ENCODE measurements at regions not wholly inside any gene's neighbourhood (a gene's known extent, or its start where the extent isn't known, plus 50 kb on each side); places are given as distances from the start of the nearest gene placed in this dataset.

- no peaks in the 10 kb centered on the region for H3K4me1 ChIP-seq
- H3K4me3 ChIP-seq: no peak overlapping the region
- H3K27ac ChIP-seq: no peak overlapping the region
- no peaks in the 10 kb centered on the region for H3K9me3 ChIP-seq
- ATAC-seq (no peak), DNase-seq (no peak)
- TF ChIP-seq, protein P1, sequence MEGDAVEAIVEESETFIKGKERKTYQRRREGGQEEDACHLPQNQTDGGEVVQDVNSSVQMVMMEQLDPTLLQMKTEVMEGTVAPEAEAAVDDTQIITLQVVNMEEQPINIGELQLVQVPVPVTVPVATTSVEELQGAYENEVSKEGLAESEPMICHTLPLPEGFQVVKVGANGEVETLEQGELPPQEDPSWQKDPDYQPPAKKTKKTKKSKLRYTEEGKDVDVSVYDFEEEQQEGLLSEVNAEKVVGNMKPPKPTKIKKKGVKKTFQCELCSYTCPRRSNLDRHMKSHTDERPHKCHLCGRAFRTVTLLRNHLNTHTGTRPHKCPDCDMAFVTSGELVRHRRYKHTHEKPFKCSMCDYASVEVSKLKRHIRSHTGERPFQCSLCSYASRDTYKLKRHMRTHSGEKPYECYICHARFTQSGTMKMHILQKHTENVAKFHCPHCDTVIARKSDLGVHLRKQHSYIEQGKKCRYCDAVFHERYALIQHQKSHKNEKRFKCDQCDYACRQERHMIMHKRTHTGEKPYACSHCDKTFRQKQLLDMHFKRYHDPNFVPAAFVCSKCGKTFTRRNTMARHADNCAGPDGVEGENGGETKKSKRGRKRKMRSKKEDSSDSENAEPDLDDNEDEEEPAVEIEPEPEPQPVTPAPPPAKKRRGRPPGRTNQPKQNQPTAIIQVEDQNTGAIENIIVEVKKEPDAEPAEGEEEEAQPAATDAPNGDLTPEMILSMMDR (IDR thresholded peaks at IDR 0.05): no peak
- H3K27me3 ChIP-seq (ENCODE audit: low read depth): no peaks in the 10 kb centered on the region
- no peaks in the 10 kb centered on the region for H3K36me3 ChIP-seq
- intact Hi-C loops (cut with DNase I): no loop called here
Observed at GRCh38 chr7:13159467-13160184, 472.2 kb downstream of the ARL4A start.

- TF ChIP-seq, protein P1 (IDR thresholded peaks at IDR 0.05): no peak
- intact Hi-C loops (cut with DNase I): no loop called here
- Histone ChIP-seq H3K9me3 (no peaks in the 10 kb centered on the region), H3K4me1 (no peaks in the 10 kb centered on the region), H3K36me3 (no peaks in the 10 kb centered on the region), H3K27me3 (ENCODE audit: low read depth) (no peaks in the 10 kb centered on the region), H3K4me3 (no peak overlapping the region), H3K27ac (no peak overlapping the region)
- no peak for DNase-seq
- ATAC-seq: no peak
Observed at GRCh38 chr7:13161125-13161524, 473.7 kb downstream of the ARL4A start.

DNA sequence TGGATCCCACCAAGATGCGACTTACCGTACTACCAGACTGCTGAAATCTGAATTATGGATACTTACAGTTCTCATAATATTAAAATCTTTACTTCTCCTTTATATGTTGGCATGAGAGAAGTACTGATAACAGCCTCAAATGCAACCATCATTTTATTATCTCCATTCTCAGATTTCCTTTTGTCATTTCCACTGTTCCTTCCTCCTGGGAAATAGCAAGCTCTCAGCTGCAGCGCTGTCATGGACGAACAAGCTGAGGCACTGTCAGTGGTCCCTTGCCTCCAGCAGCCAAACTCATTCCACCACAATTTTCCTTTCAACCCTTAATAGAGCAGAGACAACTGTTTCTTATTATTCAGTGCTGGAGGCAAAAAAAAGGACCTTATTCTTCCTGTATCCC lies 478.4 kb downstream of the ARL4A start:
- no peak overlapping the region for H3K4me3 ChIP-seq
- DNase-seq: no peak
- intact Hi-C loops (cut with DNase I): no loop called here
- H3K36me3 ChIP-seq: no peaks in the 10 kb centered on the region
- ATAC-seq: no peak
- TF ChIP-seq, protein P1 (IDR thresholded peaks at IDR 0.05): no peak
- no peaks in the 10 kb centered on the region for H3K4me1 ChIP-seq
- H3K9me3 ChIP-seq: no peaks in the 10 kb centered on the region
- no peak overlapping the region for H3K27ac ChIP-seq
- H3K27me3 ChIP-seq (ENCODE audit: low read depth): no peaks in the 10 kb centered on the region

DNA sequence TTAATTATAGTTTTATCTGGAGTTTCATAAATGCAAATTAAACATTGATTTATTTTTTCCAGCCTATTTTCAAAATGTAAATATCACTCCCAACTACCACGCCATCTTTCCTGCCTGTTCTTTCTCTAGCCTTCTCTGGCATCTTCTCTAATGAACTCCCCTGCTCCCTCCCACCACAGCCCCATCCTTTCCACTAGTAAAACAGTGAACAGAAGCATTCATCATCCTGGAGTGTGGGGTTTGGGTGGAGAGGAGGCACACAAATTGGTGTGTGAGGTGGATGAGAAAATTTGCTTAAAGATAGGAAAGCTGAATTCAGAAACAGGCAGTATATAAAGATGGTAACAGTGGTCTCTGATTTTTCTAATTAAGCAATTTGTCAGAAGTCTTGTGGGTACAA lies 479.4 kb downstream of the ARL4A start:
- Histone ChIP-seq H3K9me3 (no peaks in the 10 kb centered on the region), H3K27me3 (ENCODE audit: low read depth) (no peaks in the 10 kb centered on the region), H3K27ac (no peak overlapping the region), H3K36me3 (no peaks in the 10 kb centered on the region), H3K4me3 (no peak overlapping the region), H3K4me1 (no peaks in the 10 kb centered on the region)
- intact Hi-C loops (cut with DNase I): no loop called here
- ATAC-seq (no peak), DNase-seq (no peak)
- TF ChIP-seq, protein P1 (IDR thresholded peaks at IDR 0.05): no peak

DNA sequence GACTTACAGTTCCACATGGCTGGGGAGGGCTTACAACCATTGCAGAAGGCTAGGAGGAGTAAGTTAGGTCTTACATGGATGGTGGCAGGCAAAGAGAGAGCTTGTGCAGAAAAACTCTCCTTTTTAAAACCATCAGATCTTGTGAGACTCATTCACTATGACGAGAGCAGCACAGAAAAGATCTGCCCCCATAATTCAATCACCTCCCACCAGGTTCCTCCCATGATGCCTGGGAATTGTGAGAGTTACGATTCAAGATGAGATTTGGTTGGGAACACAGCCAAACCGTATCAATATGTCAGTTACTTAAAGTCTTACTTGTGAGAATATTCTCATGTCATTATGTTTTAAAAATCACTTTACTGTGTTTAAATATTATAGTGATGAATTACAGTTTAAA lies 481.9 kb downstream of the ARL4A start:
- Histone ChIP-seq H3K27ac (no peak overlapping the region), H3K27me3 (ENCODE audit: low read depth) (no peaks in the 10 kb centered on the region), H3K4me3 (no peak overlapping the region), H3K4me1 (no peaks in the 10 kb centered on the region), H3K9me3 (no peaks in the 10 kb centered on the region), H3K36me3 (no peaks in the 10 kb centered on the region)
- TF ChIP-seq, protein P1 (IDR thresholded peaks at IDR 0.05): no peak
- ATAC-seq (no peak), DNase-seq (no peak)
- intact Hi-C loops (cut with DNase I): no loop called here

Measured in lower lobe of right lung (tissue), 2 donors.